GM21526 (cell line): ENCODE measurements at regions not wholly inside any gene's neighbourhood (a gene's known extent, or its start where the extent isn't known, plus 50 kb on each side); places are given as distances from the start of the nearest gene placed in this dataset.

ENCODE experiments used
- ATAC-seq: cut with Tn5 transposase; IDR thresholded peaks from one replicate; pipeline ENCODE4 v1.9.1; 2021; ENCODE audit warnings: moderate library complexity; ENCODE audit not compliant: unreplicated experiment, low FRiP score

DNA sequence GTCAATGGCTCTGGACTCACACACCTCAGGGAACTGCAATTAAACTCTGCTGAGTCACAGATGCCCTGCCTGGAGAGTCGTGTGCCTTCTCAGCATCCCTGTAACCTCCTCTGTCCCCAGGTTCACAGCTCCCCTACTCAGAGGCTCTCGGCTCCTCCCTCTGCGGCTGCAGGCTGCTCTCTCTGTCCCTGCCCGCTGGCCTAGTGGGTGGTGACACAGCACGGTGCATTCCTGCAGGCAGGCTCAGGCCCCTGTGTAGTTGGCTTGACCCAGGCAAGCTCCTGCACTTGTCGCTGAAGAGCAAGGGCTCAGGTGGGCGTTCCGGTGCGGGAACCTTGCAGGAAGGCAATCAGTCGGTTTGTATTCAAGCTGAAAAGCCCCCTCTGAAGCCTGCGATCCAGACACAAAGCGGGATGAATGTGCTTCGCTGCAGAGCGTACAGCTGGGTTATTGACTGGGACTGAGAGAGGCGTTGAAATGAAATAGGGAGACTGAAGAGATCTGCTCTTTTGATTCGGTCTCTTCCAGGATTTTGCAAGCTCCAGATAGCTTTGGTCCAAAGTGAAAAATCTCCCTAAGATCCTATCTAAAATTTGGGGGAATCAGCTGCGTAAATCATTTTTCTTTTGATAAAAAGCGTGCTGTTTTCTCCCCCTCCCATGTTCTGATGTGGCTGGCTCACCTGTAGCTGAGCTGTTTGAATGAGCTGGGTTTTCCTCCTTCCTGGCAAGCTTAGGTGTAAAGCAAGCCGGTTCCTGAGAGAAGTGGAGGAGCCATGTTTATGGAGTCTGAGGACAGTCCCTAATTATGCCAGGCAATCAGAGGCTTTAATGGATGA is 208.7 kb upstream of the PHYHIPL start:
- ATAC-seq: no peak

GRCh38 chr10:58968389-58968755 is 208.1 kb upstream of the PHYHIPL start:
- ATAC-seq: no peak

DNA sequence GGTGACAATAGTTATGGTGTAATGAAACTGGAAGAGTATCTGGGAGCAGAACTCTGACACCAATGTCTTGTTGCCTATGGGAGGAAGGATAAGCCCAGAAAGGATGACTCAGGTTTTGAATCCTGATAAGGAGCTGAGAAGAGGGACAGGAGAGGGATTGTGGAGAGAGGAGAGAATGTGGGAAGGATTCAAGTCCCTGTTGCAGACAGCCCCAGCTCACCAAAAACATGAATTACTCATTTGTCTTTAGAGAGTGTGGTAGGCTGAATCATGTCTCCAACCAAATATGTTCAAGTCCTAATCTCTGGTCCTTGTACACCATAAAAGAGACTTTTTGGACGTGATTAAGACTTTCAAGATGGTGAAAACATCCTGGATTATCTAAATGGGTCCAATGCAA is 206.9 kb upstream of the PHYHIPL start:
- no peak for ATAC-seq

GRCh38 chr10:58970160-58970915 is 206.1 kb upstream of the PHYHIPL start:
- no peak for ATAC-seq

GRCh38 chr10:58971211-58971610 is 205.2 kb upstream of the PHYHIPL start:
- ATAC-seq: no peak

- no peak for ATAC-seq
Observed at GRCh38 chr10:58971796-58972491, 204.5 kb upstream of the PHYHIPL start.

DNA sequence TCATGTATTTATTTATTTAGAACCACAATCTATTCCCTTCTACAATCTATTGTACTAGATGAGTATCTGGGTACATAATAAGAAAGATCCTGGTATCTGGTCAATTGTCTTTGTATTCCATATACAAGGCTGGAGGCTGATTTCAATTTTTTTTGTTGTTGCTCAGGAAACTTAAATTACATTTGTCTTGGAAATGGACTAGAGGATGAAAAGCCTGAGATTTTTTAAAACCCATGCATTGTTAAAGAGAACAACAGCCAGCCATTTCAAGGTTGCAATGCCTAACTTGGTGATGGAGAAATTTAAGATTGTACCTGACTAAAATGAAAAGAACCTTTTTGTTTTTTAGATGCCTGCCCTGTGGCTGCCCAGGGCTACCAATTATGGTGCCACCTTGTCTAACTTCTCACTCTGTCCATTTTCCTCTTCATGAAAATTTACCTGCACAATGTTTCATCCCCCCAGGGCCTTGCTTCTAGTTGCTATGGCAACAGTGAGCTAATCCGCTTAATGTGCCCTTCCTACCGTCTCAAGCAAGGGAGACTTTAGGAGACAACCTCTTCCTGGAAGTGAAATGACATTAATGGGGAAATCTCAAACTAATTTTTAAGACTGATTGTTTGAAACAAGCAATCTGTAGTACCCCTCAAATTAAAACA is 203.7 kb upstream of the PHYHIPL start:
- ATAC-seq: no peak

DNA sequence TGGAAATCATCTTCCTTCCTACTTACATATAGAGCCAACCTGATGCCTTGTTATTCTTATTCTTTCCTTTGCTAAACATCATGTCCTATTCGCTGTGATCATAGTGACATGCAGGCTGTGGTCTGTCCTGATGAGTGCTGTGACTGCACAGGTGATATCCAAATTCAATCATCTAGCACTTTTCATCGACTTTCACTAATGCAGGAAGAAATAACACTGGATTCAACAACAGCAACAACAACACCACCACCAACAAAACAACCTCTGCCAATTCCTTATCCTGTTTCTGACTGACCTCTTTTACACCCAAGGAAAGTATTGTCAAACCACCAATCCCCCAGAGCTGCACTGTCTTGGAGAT is 203.2 kb upstream of the PHYHIPL start:
- ATAC-seq: no peak

GRCh38 chr10:58976254-58976653 is 200.2 kb upstream of the PHYHIPL start:
- ATAC-seq: no peak

DNA sequence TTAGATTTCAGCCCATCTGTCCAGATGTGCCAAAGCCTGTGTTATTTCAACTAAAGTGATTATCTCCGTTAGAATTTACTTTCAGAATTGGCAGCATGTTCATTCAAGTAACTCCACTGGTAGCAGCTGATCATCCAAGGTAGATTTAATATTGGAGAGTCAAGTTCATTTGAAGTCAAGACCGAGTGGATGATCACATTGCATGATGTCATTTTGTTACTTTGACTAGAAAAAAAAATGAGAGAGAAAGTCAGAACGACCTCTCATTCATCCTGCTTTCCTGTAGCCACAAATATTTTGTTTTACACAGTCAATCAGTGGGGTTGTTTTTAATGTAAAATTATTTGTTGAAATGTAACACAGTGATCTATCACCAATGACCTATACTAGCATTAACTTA is 196.7 kb upstream of the PHYHIPL start:
- no peak for ATAC-seq

DNA sequence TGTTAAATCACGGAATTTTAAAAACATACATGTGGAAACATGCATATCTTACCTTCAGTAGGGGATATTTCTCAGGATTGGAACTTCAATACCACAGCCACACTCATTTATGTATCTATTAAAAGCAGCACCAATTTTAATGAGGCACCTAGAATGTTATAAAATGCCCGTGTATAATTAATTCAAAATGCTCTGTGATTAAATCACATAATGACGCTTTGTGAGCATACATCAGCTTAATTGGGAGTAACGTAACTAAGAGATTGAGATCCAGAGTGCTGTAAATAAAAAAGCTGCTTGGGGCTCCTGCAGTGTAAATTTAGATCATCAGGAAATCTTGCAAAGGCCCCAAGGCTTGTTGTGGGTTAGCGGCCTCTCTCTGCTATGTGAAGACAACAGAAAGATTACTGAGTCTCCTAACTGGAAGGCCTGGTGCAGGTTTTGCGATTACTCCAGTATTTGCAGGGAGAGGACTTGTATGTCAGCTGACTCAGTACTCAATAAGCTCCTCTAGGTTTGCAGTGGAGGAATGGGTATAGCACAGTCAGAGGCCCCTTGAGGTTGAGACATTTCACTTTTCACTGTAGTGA is 195.5 kb upstream of the PHYHIPL start:
- no peak for ATAC-seq

GRCh38 chr10:58981846-58982245 is 194.6 kb upstream of the PHYHIPL start:
- ATAC-seq: no peak

- no peak for ATAC-seq
Observed at GRCh38 chr10:58982470-58983239, 193.8 kb upstream of the PHYHIPL start.

- no peak for ATAC-seq
Observed at GRCh38 chr10:58985216-58985615, 191.2 kb upstream of the PHYHIPL start.

DNA sequence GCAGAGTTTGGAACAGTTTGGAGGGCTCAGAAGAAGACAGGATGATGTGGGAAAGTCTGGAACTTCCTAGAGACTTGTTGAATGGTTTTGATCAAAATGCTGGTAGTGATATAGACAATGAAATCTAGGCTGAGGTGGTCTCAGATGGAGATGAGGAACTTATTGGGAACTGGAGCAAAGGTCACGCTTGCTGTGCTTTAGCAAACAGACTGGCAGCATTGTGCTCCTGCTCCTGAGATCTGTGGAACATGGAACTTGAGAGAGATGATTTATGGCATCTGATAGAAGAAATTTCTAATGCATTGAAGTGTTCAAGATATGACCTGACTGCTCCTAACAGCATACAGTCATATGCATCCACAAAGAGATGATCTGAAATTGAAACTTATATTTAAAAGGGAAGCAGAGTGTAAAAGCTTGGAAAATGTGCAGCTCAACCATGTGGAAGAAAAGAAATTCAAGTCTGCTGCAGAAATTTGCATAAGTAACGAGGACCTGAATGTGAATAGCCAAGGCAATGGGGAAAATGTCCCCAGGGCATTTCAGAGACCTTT is 186.9 kb upstream of the PHYHIPL start:
- no peak for ATAC-seq

- ATAC-seq: no peak
Observed at GRCh38 chr10:58990693-58991092, 185.8 kb upstream of the PHYHIPL start.

DNA sequence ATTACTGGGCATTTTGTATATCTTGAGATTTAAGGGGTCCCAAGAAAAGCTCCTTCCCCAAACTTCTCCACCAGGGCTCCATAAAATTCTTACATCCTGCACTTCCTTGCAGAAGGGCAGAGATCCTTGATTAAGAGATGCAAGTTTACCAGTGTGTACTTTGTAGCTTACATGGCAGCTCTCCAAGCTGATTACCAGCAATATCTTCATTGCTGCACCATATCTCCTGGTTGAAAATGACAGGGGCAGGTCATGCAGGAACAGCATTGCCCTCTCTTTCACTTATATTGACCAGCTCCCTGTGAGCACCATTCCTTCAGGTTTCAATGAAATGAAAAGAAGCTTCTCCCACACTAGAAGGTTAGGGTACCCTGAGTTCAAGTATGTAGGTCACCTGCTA is 184.6 kb upstream of the PHYHIPL start:
- no peak for ATAC-seq

DNA sequence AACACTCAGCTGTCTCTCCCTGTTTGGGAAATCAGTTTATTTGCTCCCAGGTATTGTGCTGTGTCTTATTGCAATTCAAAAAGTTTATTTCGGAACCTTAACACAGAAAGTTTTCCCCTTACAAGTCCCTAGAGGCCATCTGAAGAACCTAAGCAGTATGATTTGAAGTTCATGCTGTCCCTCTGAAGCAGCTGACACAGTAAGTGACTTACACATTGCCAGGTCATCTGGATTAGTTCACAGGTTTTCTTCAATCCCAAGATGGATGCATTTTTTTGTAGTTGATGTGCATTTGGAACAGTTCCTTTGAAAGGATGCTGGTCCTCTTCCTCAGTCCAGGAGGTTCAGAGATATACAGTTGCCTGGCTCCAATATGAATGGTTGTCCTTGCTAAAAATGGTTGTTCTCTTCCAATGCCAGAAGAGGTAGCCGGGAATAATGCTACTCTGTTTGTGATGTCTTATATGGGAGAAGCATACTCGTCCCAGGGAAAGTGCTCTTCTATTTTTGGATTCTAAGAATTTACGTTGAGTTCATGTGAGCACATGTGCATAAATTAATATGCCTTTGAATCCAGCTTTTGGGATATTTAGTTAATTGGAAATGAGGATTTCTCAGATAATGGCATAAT is 183.5 kb upstream of the PHYHIPL start:
- ATAC-seq: no peak
